ENCODE measurements at regions not wholly inside any gene's neighbourhood (a gene's known extent, or its start where the extent isn't known, plus 50 kb on each side); places are given as distances from the start of the nearest gene placed in this dataset.

DNA sequence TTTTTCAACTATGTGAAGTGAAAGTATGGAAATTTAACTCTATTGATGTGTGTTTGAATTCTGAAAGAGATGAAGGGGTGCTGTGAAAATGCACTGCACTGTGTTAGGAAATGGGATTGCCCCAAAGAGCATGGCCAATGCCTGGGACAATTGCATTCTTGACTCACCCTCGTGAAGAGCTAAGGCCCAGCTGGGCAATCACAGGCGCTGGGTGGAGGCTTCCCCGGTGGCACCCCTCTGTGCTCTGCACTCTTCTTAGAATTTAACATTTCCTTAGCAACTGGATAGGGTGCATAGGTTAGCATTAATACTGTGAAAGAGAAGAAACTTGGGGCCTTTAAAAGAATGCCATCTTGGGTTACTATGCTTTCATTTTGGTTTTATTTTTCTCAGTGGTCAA, 179.9 kb upstream of the GOLIM4 start:
- H3K27me3 ChIP-seq (ENCODE audit: insufficient read depth, low read depth, low read length), result no peaks in the 10 kb centered on the region
- no peaks in the 10 kb centered on the region for H4K20me1 ChIP-seq (ENCODE audit: insufficient read depth)
- no peaks in the 10 kb centered on the region for H3K36me3 ChIP-seq (ENCODE audit: insufficient read depth, low read length)
- H3F3A ChIP-seq (ENCODE audit: insufficient read depth, low read length, poor library complexity, severe bottlenecking), result no peaks in the 10 kb centered on the region
- H3K9me2 ChIP-seq (ENCODE audit: insufficient read depth, low read length), result no peaks in the 10 kb centered on the region
- H3K9ac ChIP-seq (ENCODE audit: low read length), result no peak overlapping the region
- no peak overlapping the region for H3K4me3 ChIP-seq (ENCODE audit: low read length)
- no peak overlapping the region for H3K4me2 ChIP-seq (ENCODE audit: low read length)
- no peaks in the 10 kb centered on the region for H3K79me2 ChIP-seq (replicated peaks; ENCODE audit: insufficient read depth, low read length)
- TF ChIP-seq, protein P1, sequence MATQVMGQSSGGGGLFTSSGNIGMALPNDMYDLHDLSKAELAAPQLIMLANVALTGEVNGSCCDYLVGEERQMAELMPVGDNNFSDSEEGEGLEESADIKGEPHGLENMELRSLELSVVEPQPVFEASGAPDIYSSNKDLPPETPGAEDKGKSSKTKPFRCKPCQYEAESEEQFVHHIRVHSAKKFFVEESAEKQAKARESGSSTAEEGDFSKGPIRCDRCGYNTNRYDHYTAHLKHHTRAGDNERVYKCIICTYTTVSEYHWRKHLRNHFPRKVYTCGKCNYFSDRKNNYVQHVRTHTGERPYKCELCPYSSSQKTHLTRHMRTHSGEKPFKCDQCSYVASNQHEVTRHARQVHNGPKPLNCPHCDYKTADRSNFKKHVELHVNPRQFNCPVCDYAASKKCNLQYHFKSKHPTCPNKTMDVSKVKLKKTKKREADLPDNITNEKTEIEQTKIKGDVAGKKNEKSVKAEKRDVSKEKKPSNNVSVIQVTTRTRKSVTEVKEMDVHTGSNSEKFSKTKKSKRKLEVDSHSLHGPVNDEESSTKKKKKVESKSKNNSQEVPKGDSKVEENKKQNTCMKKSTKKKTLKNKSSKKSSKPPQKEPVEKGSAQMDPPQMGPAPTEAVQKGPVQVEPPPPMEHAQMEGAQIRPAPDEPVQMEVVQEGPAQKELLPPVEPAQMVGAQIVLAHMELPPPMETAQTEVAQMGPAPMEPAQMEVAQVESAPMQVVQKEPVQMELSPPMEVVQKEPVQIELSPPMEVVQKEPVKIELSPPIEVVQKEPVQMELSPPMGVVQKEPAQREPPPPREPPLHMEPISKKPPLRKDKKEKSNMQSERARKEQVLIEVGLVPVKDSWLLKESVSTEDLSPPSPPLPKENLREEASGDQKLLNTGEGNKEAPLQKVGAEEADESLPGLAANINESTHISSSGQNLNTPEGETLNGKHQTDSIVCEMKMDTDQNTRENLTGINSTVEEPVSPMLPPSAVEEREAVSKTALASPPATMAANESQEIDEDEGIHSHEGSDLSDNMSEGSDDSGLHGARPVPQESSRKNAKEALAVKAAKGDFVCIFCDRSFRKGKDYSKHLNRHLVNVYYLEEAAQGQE (IDR thresholded peaks at IDR 0.05; ENCODE audit: borderline replicate concordance), result no peak
- no peak for TF ChIP-seq POLR2AphosphoS5 (IDR thresholded peaks at IDR 0.05)
- no peak for TF ChIP-seq EP300 (conservative IDR thresholded peaks at IDR 0.05; ENCODE audit: poor library complexity, severe bottlenecking)
- no peak for TF ChIP-seq TAF1 (IDR thresholded peaks at IDR 0.05; ENCODE audit: low read depth)
- TF ChIP-seq RAD21 (conservative IDR thresholded peaks at IDR 0.05), result no peak
- TF ChIP-seq EZH2 (IDR thresholded peaks at IDR 0.05; ENCODE audit: borderline replicate concordance, insufficient read depth, low read length, poor library complexity, severe bottlenecking), result no peak
- TF ChIP-seq SMC3 (conservative IDR thresholded peaks at IDR 0.05; ENCODE audit: poor library complexity), result no peak
- no peak for TF ChIP-seq CTCF (IDR thresholded peaks at IDR 0.05; ENCODE audit: poor library complexity, severe bottlenecking)
- TF ChIP-seq MXI1 (conservative IDR thresholded peaks at IDR 0.05; ENCODE audit: poor library complexity, severe bottlenecking), result no peak
- no peaks in the 10 kb centered on the region for H3K9me3 ChIP-seq (ENCODE audit: low read length)
- no peak overlapping the region for H2AFZ ChIP-seq (ENCODE audit: low read depth, low read length)
- H3K27ac ChIP-seq (ENCODE audit: low read length), result no peak overlapping the region

DNA sequence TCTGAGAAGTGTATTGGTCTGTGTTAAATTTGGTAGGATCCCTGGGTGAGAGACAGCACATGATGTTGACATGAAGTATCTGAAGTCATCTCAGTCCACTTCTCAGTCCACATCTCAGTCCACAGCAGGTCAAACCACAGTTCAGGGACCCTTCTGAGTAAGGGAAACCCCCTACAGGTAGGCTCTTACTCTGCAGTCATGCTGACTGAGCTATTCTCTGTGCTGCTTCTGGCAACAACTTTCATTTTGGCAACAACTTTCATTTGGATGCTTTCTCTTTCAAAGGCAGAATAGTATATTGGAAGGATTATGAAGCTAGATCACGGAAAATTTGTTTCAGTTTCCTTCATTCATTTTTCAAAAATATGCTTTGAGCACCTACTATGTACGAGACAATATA, 178.2 kb upstream of the GOLIM4 start:
- Histone ChIP-seq H3F3A (ENCODE audit: insufficient read depth, low read length, poor library complexity, severe bottlenecking) (no peaks in the 10 kb centered on the region), H3K27me3 (ENCODE audit: insufficient read depth, low read depth, low read length) (no peaks in the 10 kb centered on the region), H4K20me1 (ENCODE audit: insufficient read depth) (no peaks in the 10 kb centered on the region), H3K36me3 (ENCODE audit: insufficient read depth, low read length) (no peaks in the 10 kb centered on the region), H3K9me2 (ENCODE audit: insufficient read depth, low read length) (no peaks in the 10 kb centered on the region), H2AFZ (ENCODE audit: low read depth, low read length) (no peak overlapping the region), H3K27ac (ENCODE audit: low read length) (no peak overlapping the region), H3K9ac (ENCODE audit: low read length) (no peak overlapping the region), H3K4me3 (ENCODE audit: low read length) (no peak overlapping the region), H3K4me2 (ENCODE audit: low read length) (no peak overlapping the region), H3K79me2 (replicated peaks; ENCODE audit: insufficient read depth, low read length) (no peaks in the 10 kb centered on the region), H3K9me3 (ENCODE audit: low read length) (no peaks in the 10 kb centered on the region)
- no peak for TF ChIP-seq MXI1 (conservative IDR thresholded peaks at IDR 0.05; ENCODE audit: poor library complexity, severe bottlenecking)
- no peak for TF ChIP-seq POLR2AphosphoS5 (IDR thresholded peaks at IDR 0.05)
- TF ChIP-seq, protein P1 (IDR thresholded peaks at IDR 0.05; ENCODE audit: borderline replicate concordance), result no peak
- no peak for TF ChIP-seq EZH2 (IDR thresholded peaks at IDR 0.05; ENCODE audit: borderline replicate concordance, insufficient read depth, low read length, poor library complexity, severe bottlenecking)
- no peak for TF ChIP-seq TAF1 (IDR thresholded peaks at IDR 0.05; ENCODE audit: low read depth)
- no peak for TF ChIP-seq RAD21 (conservative IDR thresholded peaks at IDR 0.05)
- TF ChIP-seq CTCF (IDR thresholded peaks at IDR 0.05; ENCODE audit: poor library complexity, severe bottlenecking), result no peak
- no peak for TF ChIP-seq SMC3 (conservative IDR thresholded peaks at IDR 0.05; ENCODE audit: poor library complexity)
- TF ChIP-seq EP300 (conservative IDR thresholded peaks at IDR 0.05; ENCODE audit: poor library complexity, severe bottlenecking), result no peak
